H9 (cell line): ENCODE measurements at regions not wholly inside any gene's neighbourhood (a gene's known extent, or its start where the extent isn't known, plus 50 kb on each side); places are given as distances from the start of the nearest gene placed in this dataset.

Experiments
- DNase-seq: peaks from one replicate; pipeline ENCODE4 v3.0.0-alpha.2; 2017
- H2AFZ ChIP-seq: one replicate; pipeline ENCODE4 v1.6.1; 2013; ENCODE audit warnings: mild to moderate bottlenecking, low read length, control low read depth, moderate library complexity
- H2AK5ac ChIP-seq: 2 replicates; pipeline ENCODE4 v1.6.1; 2013; ENCODE audit warnings: low read length, control low read depth, mixed read lengths; ENCODE audit not compliant: insufficient read length
- H2BK120ac ChIP-seq: one replicate; pipeline ENCODE4 v1.6.1; 2013; ENCODE audit warnings: low read depth, mild to moderate bottlenecking, low read length, control low read depth, inconsistent platforms; ENCODE audit not compliant: poor library complexity, severe bottlenecking
- H2BK12ac ChIP-seq: 2 replicates; pipeline ENCODE4 v1.6.1; 2013; ENCODE audit warnings: low read length, control low read depth, mixed read lengths, low read depth; ENCODE audit not compliant: insufficient read length
- H2BK15ac ChIP-seq: 2 replicates; pipeline ENCODE4 v1.6.1; 2013; ENCODE audit warnings: low read depth, low read length, control low read depth
- H2BK20ac ChIP-seq: one replicate; pipeline ENCODE4 v1.6.1; 2013; ENCODE audit warnings: low read depth, mild to moderate bottlenecking, low read length, control low read depth, inconsistent platforms; ENCODE audit not compliant: poor library complexity, severe bottlenecking
- H2BK5ac ChIP-seq: 2 replicates; pipeline ENCODE4 v1.6.1; 2013; ENCODE audit warnings: low read length, control low read depth, mixed read lengths; ENCODE audit not compliant: insufficient read length
- H3K14ac ChIP-seq: 2 replicates; pipeline ENCODE4 v1.6.1; 2013; ENCODE audit warnings: low read length, control low read depth; ENCODE audit not compliant: insufficient read depth
- H3K18ac ChIP-seq: 2 replicates; pipeline ENCODE4 v1.6.1; 2013; ENCODE audit warnings: low read depth, mild to moderate bottlenecking, mixed read lengths, low read length, control low read depth; ENCODE audit not compliant: insufficient read length
- H3K23ac ChIP-seq: 2 replicates; pipeline ENCODE4 v1.6.1; 2013; ENCODE audit warnings: low read length, control low read depth, mixed read lengths, low read depth; ENCODE audit not compliant: insufficient read length
- H3K23me2 ChIP-seq: 2 replicates; pipeline ENCODE4 v1.6.1; 2013; ENCODE audit warnings: low read depth, mild to moderate bottlenecking, mixed read lengths, low read length, control low read depth; ENCODE audit not compliant: insufficient read length, poor library complexity, severe bottlenecking
- H3K27ac ChIP-seq: 2 replicates; pipeline ENCODE4 v1.5.1; 2013; ENCODE audit warnings: low read length, control low read depth, mixed read lengths, low read depth; ENCODE audit not compliant: insufficient read length
- H3K27me3 ChIP-seq: 2 replicates; pipeline ENCODE4 v1.6.1; 2013; ENCODE audit warnings: low read length, control low read depth, inconsistent platforms; ENCODE audit not compliant: insufficient read depth
- H3K4ac ChIP-seq: 2 replicates; pipeline ENCODE4 v1.6.1; 2013; ENCODE audit warnings: low read depth, mild to moderate bottlenecking, control low read depth, inconsistent platforms, low read length, moderate library complexity
- H3K4me1 ChIP-seq: 2 replicates; pipeline ENCODE4 v1.6.1; 2013; ENCODE audit warnings: low read length, control low read depth, inconsistent platforms; ENCODE audit not compliant: insufficient read depth
- H3K4me2 ChIP-seq: 2 replicates; pipeline ENCODE4 v1.6.1; 2013; ENCODE audit warnings: low read length, control low read depth, mixed read lengths; ENCODE audit not compliant: insufficient read length, insufficient read depth
- H3K56ac ChIP-seq: 2 replicates; pipeline ENCODE4 v1.6.1; 2013; ENCODE audit warnings: low read depth, mild to moderate bottlenecking, mixed read lengths, low read length, control low read depth; ENCODE audit not compliant: insufficient read length
- H3K79me1 ChIP-seq: 2 replicates; pipeline ENCODE4 v1.6.1; 2013; ENCODE audit warnings: low read depth, mild to moderate bottlenecking, moderate library complexity, low read length, control low read depth, inconsistent platforms; ENCODE audit not compliant: insufficient read depth, poor library complexity, severe bottlenecking
- H3K79me2 ChIP-seq: 2 replicates; pipeline ENCODE4 v1.6.1; 2013; ENCODE audit warnings: low read length, control low read depth, inconsistent platforms; ENCODE audit not compliant: insufficient read depth
- H3K9ac ChIP-seq: 2 replicates; pipeline ENCODE4 v1.6.1; 2013; ENCODE audit warnings: low read length, control low read depth, mixed read lengths; ENCODE audit not compliant: insufficient read length; ENCODE audit errors: extremely low read depth
- H3K9me3 ChIP-seq: one replicate; pipeline ENCODE4 v1.6.1; 2013; ENCODE audit warnings: low read depth, low read length, inconsistent platforms; ENCODE audit not compliant: control insufficient read depth
- H3T11ph ChIP-seq: one replicate; pipeline ENCODE4 v1.6.1; 2013; ENCODE audit warnings: mild to moderate bottlenecking, low read length, control low read depth, inconsistent platforms
- H4K20me1 ChIP-seq: one replicate; pipeline ENCODE4 v1.6.1; 2013; ENCODE audit not compliant: control insufficient read depth, insufficient read length, insufficient read depth
- H4K5ac ChIP-seq: 2 replicates; pipeline ENCODE4 v1.6.1; 2013; ENCODE audit warnings: low read depth, mild to moderate bottlenecking, mixed read lengths, low read length, control low read depth; ENCODE audit not compliant: insufficient read length
- H4K8ac ChIP-seq: replicated peaks from 2 replicates; pipeline ENCODE4 v1.6.1; 2013; ENCODE audit warnings: low read length, control low read depth, mixed read lengths, low read depth; ENCODE audit not compliant: insufficient read length
- H4K91ac ChIP-seq: 2 replicates; pipeline ENCODE4 v1.6.1; 2013; ENCODE audit warnings: low read depth, mild to moderate bottlenecking, moderate library complexity, mixed read lengths, low read length, control low read depth; ENCODE audit not compliant: insufficient read length
- H3K27ac Mint-ChIP-seq, 3 experiments: 2 replicates in 2 of 3; 3 replicates in 1 of 3; pipeline ENCODE4 v1.8.0; 2020 to 2021; ENCODE audit warnings: mixed read lengths in 3 of 3, mild to moderate bottlenecking in 1 of 3, moderate library complexity in 1 of 3
- H3K27me3 Mint-ChIP-seq: 2 replicates; pipeline ENCODE4 v1.8.0; 2021; ENCODE audit warnings: low read depth, mild to moderate bottlenecking, moderate library complexity, mixed read lengths
- H3K36me3 Mint-ChIP-seq, 3 experiments: 2 replicates in 2 of 3; 3 replicates in 1 of 3; pipeline ENCODE4 v1.8.0; 2020 to 2021; ENCODE audit warnings: low read depth in 3 of 3, mixed read lengths in 3 of 3; ENCODE audit not compliant: insufficient read depth in 1 of 3
- H3K4me1 Mint-ChIP-seq, 2 experiments: 2 replicates each; pipeline ENCODE4 v1.8.0; 2020; ENCODE audit warnings: mixed read lengths in 2 of 2
- H3K4me3 Mint-ChIP-seq, 2 experiments: 2 replicates in 1 of 2; 3 replicates in 1 of 2; pipeline ENCODE4 v1.8.0; 2020 to 2021; ENCODE audit warnings: mild to moderate bottlenecking in 2 of 2, mixed read lengths in 2 of 2, moderate library complexity in 1 of 2
- H3K9me3 Mint-ChIP-seq, 2 experiments: 2 replicates in 1 of 2; 3 replicates in 1 of 2; pipeline ENCODE4 v1.8.0; 2020; ENCODE audit warnings: mild to moderate bottlenecking in 2 of 2, mixed read lengths in 2 of 2, moderate library complexity in 1 of 2
- CTCF ChIP-seq: fragments of 200-600 bp; sonication (generic); conservative IDR thresholded peaks from 3 replicates; pipeline ENCODE4 v1.8.0; 2021; ENCODE audit warnings: antibody characterized with exemption, mild to moderate bottlenecking
- WGBS: extraction: QIAGEN DNeasy Blood & Tissue Kit; methylation state at CpG from one replicate; pipeline ENCODE4 v1.1.7; 2013; ENCODE audit warnings: missing lambda C conversion rate, low lambda C conversion rate, mixed read lengths; ENCODE audit not compliant: insufficient read length; ENCODE audit errors: extremely low coverage; 5-methylcytosine and 5-hydroxymethylcytosine counted together

- H2AFZ ChIP-seq = no peak overlapping the region
- no peak overlapping the region for H2BK5ac ChIP-seq
- H4K8ac ChIP-seq = no peak overlapping the region
- H3K27ac ChIP-seq = no peak overlapping the region
- no peak overlapping the region for H4K91ac ChIP-seq
- no peaks in the 10 kb centered on the region; the same call in 1 of the 2 replicates for H3K27me3 Mint-ChIP-seq
- H3K4ac ChIP-seq = no peak overlapping the region
- no peaks in the 10 kb centered on the region for H3K4me1 ChIP-seq
- H3K9ac ChIP-seq = no peak overlapping the region
- H4K20me1 ChIP-seq = no peaks in the 10 kb centered on the region
- H3K56ac ChIP-seq = no peak overlapping the region
- peaks cover 5 to 13% of the 10 kb centered on the region in 2 experiments; a peak in 3 of 4 replicates for H3K4me1 Mint-ChIP-seq
- H3K18ac ChIP-seq = no peak overlapping the region
- no peak overlapping the region for H2BK12ac ChIP-seq
- TF ChIP-seq CTCF = no peak
- no peak overlapping the region for H3K27ac Mint-ChIP-seq
- no peak overlapping the region for H3K4me3 Mint-ChIP-seq
- H3K79me2 ChIP-seq = no peaks in the 10 kb centered on the region
- DNase-seq = no peak
- peaks cover 0 to 2% (median 0%) of the 10 kb centered on the region in 3 experiments; a peak in 2 of 7 replicates for H3K36me3 Mint-ChIP-seq
- H2BK20ac ChIP-seq = no peak overlapping the region
- H2AK5ac ChIP-seq = no peak overlapping the region
- no peak overlapping the region for H4K5ac ChIP-seq
- H2BK15ac ChIP-seq = no peak overlapping the region
- H3K23me2 ChIP-seq = no peaks in the 10 kb centered on the region
- H3T11ph ChIP-seq = no peak overlapping the region
- no peaks in the 10 kb centered on the region for H3K27me3 ChIP-seq
- WGBS = no CpG with 5 or more reads among the region's 12 CpGs
- no peaks in the 10 kb centered on the region for H3K79me1 ChIP-seq
- peaks cover 0 to 2% of the 10 kb centered on the region in 2 experiments; a peak in 2 of 5 replicates for H3K9me3 Mint-ChIP-seq
- no peak overlapping the region; the same call in 1 of the 2 replicates for H3K14ac ChIP-seq
- H3K23ac ChIP-seq = no peak overlapping the region
- no peak overlapping the region for H2BK120ac ChIP-seq
- H3K4me2 ChIP-seq = no peak overlapping the region
- no peaks in the 10 kb centered on the region for H3K9me3 ChIP-seq
Observed at GRCh38 chr5:2996248-2996647, 244.8 kb upstream of the IRX2 start.
